ENCODE measurements at regions not wholly inside any gene's neighbourhood (a gene's known extent, or its start where the extent isn't known, plus 50 kb on each side); places are given as distances from the start of the nearest gene placed in this dataset.

- no peak for DNase-seq
- Histone ChIP-seq H3K27me3 (ENCODE audit: control insufficient read depth, insufficient read depth, low read length) (no peaks in the 10 kb centered on the region), H3K36me3 (ENCODE audit: control insufficient read depth in 2 of 3, insufficient read depth in 3 of 3, low read length in 3 of 3) (no peaks in the 10 kb centered on the region), H3K9ac (ENCODE audit: low read length in 3 of 3) (no peak overlapping the region), H3K4me3 (ENCODE audit: low read length in 3 of 3) (no peak overlapping the region), H3K27ac (ENCODE audit: low read depth in 2 of 2, low read length in 2 of 2) (no peak overlapping the region), H3K9me3 (ENCODE audit: control insufficient read depth in 2 of 3, insufficient read depth in 1 of 3, low read length in 3 of 3) (no peaks in the 10 kb centered on the region), H3K4me1 (ENCODE audit: control insufficient read depth in 2 of 3, insufficient read depth in 2 of 3, low read depth in 1 of 3, low read length in 3 of 3) (no peaks in the 10 kb centered on the region)
- intact Hi-C loops (cut with DNase I), result no loop called here
- no peak for TF ChIP-seq CTCF (IDR thresholded peaks at IDR 0.05; ENCODE audit: borderline replicate concordance, extremely low read depth, insufficient read depth)
- no peak for FAIRE-seq
These were observed 255.6 kb upstream of the CTAGE1 start for GRCh38 chr18:22673182-22673862.

- intact Hi-C loops (cut with DNase I), result no loop called here
These were observed 256.6 kb upstream of the CTAGE1 start for GRCh38 chr18:22674272-22674671.

GRCh38 chr18:22675006-22675405 lies 257.3 kb upstream of the CTAGE1 start:
- intact Hi-C loops (cut with DNase I), result no loop called here
- Histone ChIP-seq H3K9ac (ENCODE audit: low read length in 3 of 3) (no peak overlapping the region), H3K9me3 (ENCODE audit: control insufficient read depth in 2 of 3, insufficient read depth in 1 of 3, low read length in 3 of 3) (no peaks in the 10 kb centered on the region), H3K27ac (ENCODE audit: low read depth in 2 of 2, low read length in 2 of 2) (no peak overlapping the region), H3K27me3 (ENCODE audit: control insufficient read depth, insufficient read depth, low read length) (no peaks in the 10 kb centered on the region), H3K4me1 (ENCODE audit: control insufficient read depth in 2 of 3, insufficient read depth in 2 of 3, low read depth in 1 of 3, low read length in 3 of 3) (no peaks in the 10 kb centered on the region), H3K36me3 (ENCODE audit: control insufficient read depth in 2 of 3, insufficient read depth in 3 of 3, low read length in 3 of 3) (no peaks in the 10 kb centered on the region), H3K4me3 (ENCODE audit: low read length in 3 of 3) (no peak overlapping the region)
- FAIRE-seq, result no peak
- no peak for DNase-seq
- no peak for TF ChIP-seq CTCF (IDR thresholded peaks at IDR 0.05; ENCODE audit: borderline replicate concordance, extremely low read depth, insufficient read depth)

More at GRCh38 chr18:22674272-22674671, 256.6 kb upstream of the CTAGE1 start:
- Histone ChIP-seq H3K9me3 (ENCODE audit: control insufficient read depth in 2 of 3, insufficient read depth in 1 of 3, low read length in 3 of 3) (no peaks in the 10 kb centered on the region), H3K4me1 (ENCODE audit: control insufficient read depth in 2 of 3, insufficient read depth in 2 of 3, low read depth in 1 of 3, low read length in 3 of 3) (no peaks in the 10 kb centered on the region), H3K9ac (ENCODE audit: low read length in 3 of 3) (no peak overlapping the region), H3K27me3 (ENCODE audit: control insufficient read depth, insufficient read depth, low read length) (no peaks in the 10 kb centered on the region), H3K27ac (ENCODE audit: low read depth in 2 of 2, low read length in 2 of 2) (no peak overlapping the region), H3K4me3 (ENCODE audit: low read length in 3 of 3) (no peak overlapping the region), H3K36me3 (ENCODE audit: control insufficient read depth in 2 of 3, insufficient read depth in 3 of 3, low read length in 3 of 3) (no peaks in the 10 kb centered on the region)
- DNase-seq (no peak), FAIRE-seq (no peak)
- TF ChIP-seq CTCF (IDR thresholded peaks at IDR 0.05; ENCODE audit: borderline replicate concordance, extremely low read depth, insufficient read depth), result no peak

GRCh38 chr18:22676423-22676822 lies 256.7 kb upstream of the RBBP8 start:
- Histone ChIP-seq H3K27ac (ENCODE audit: low read depth in 2 of 2, low read length in 2 of 2) (no peak overlapping the region), H3K27me3 (ENCODE audit: control insufficient read depth, insufficient read depth, low read length) (no peaks in the 10 kb centered on the region), H3K9ac (ENCODE audit: low read length in 3 of 3) (no peak overlapping the region), H3K4me3 (ENCODE audit: low read length in 3 of 3) (no peak overlapping the region), H3K36me3 (ENCODE audit: control insufficient read depth in 2 of 3, insufficient read depth in 3 of 3, low read length in 3 of 3) (no peaks in the 10 kb centered on the region), H3K4me1 (ENCODE audit: control insufficient read depth in 2 of 3, insufficient read depth in 2 of 3, low read depth in 1 of 3, low read length in 3 of 3) (no peaks in the 10 kb centered on the region), H3K9me3 (ENCODE audit: control insufficient read depth in 2 of 3, insufficient read depth in 1 of 3, low read length in 3 of 3) (no peaks in the 10 kb centered on the region)
- intact Hi-C loops (cut with DNase I), result no loop called here
- no peak for FAIRE-seq
- TF ChIP-seq CTCF (IDR thresholded peaks at IDR 0.05; ENCODE audit: borderline replicate concordance, extremely low read depth, insufficient read depth), result no peak
- DNase-seq, result no peak
